SH-SY5Y (cell line): ENCODE measurements at regions not wholly inside any gene's neighbourhood (a gene's known extent, or its start where the extent isn't known, plus 50 kb on each side); places are given as distances from the start of the nearest gene placed in this dataset.

Experiments used
- GATA2 ChIP-seq: IDR thresholded peaks from 2 replicates; pipeline ENCODE4 v1.6.1; 2011; ENCODE audit warnings: mild to moderate bottlenecking, low read depth, low read length
- GATA3 ChIP-seq: IDR thresholded peaks from 2 replicates; pipeline ENCODE4 v1.6.1; 2011; ENCODE audit warnings: low read depth, mild to moderate bottlenecking, low read length, moderate library complexity

DNA sequence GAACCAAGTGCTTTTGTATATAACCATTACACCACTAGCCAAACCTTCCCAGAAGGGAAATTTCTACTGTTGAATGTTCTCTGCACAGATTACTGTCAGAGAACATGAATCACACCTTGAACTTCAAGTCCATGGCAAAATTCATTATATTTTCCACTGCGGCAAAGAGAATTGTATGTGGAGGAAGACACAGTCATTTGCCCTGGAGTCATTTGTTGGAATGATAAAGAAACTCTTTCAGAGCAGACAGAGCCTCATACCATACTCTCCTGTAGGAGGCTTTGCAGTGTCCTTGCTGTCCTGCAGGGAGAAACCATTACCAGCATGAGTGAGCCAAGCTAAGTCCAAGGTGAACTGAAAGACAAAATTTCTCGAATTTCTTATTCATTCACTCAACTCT is 369.0 kb downstream of the ARHGEF28 start:
- TF ChIP-seq GATA3, result no peak
- TF ChIP-seq GATA2, result no peak
